LNCAP (cell line): ENCODE measurements at regions not wholly inside any gene's neighbourhood (a gene's known extent, or its start where the extent isn't known, plus 50 kb on each side); places are given as distances from the start of the nearest gene placed in this dataset.

Experiments used
- CTCF ChIP-seq: fragments of 450-650 bp; IDR thresholded peaks from 2 replicates; pipeline ENCODE4 v1.5.1; 2017; ENCODE audit warnings: mild to moderate bottlenecking

GRCh38 chr12:114820796-114821195, 136.8 kb upstream of the TBX3 start:
- no peak for TF ChIP-seq CTCF

- no peak for TF ChIP-seq CTCF
Measured at GRCh38 chr12:114817571-114818425, 133.8 kb upstream of the TBX3 start.

- no peak for TF ChIP-seq CTCF
Measured at GRCh38 chr12:114815026-114815795, 131.2 kb upstream of the TBX3 start.

- no peak for TF ChIP-seq CTCF
Measured at GRCh38 chr12:114812858-114813761, 129.1 kb upstream of the TBX3 start.

- no peak for TF ChIP-seq CTCF
Measured at GRCh38 chr12:114812384-114812783, 128.4 kb upstream of the TBX3 start.

- TF ChIP-seq CTCF: no peak
Measured at GRCh38 chr12:114809097-114809496, 125.1 kb upstream of the TBX3 start.
